ENCODE measurements at regions not wholly inside any gene's neighbourhood (a gene's known extent, or its start where the extent isn't known, plus 50 kb on each side); places are given as distances from the start of the nearest gene placed in this dataset.
"Not testable (repeated sequence)": the region's sequence is repeated elsewhere in the genome, so short reads cannot be mapped to it uniquely, and the experiment has no call there.

DNA sequence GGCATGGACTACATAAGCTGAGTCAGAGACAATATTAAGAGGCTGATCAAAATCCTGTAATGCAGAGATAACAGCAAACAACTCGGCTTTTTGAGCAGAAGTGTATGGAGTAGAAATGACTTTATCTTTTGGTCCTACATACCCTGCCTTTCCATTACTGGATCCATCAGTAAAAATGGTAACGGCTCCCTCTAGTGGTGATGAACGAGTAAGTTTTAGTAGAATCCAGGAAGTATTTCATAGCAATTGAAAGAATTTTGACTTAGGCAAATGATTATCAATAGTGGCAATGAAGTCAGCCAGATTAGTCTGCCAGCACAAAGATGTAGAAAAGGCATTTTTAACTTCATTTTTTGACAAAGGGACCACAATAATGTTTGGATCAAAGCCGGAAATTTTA, 190.8 kb upstream of the RAI14 start:
- H2AFZ ChIP-seq (ENCODE audit: low read depth, low read length); H3F3A ChIP-seq (ENCODE audit: insufficient read depth, low read length, poor library complexity, severe bottlenecking); H3K9me3 ChIP-seq (ENCODE audit: low read length): not testable (repeated sequence)

DNA sequence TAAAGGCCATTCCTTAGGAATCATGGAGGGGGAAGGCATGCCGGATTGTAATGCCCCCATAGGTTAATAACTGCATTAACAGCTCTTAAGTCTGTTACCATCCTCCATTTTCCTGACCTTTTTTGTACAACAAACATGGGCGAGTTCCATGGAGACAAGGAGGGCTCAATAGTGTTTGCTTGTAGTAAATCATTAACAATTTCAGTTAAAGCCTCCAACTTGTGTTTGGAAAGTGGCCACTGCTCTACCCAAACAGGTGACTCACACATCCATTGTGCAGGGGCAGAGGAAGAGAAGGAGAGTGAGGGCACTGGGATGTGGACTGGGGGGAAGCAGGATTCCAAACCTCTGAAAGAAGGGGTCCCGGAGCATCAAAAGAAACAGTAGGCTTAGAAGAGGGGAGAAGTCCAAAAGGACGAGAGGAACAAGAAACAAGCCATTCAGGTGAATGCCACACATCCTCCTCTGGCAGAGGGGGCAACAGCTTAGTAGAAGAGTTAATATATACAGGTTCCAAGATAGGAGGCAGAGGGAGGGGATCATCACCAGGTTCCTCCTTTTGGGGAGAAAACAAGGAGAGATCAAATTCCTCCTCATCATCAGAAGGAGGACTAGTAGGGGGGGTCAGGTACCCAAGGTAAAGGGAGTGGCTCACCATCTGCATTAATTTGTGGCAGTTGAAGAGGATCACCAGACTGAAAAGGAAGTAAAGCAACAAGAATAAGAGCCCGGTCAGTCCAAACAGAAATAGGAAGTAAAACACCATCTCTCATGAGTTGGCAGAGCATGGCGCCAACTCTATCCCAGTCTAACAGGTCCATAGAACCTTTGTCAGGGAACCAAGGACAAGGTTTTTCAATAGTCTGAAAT, 189.4 kb upstream of the RAI14 start:
- H3K36me3 ChIP-seq (ENCODE audit: insufficient read depth, low read length); H2AFZ ChIP-seq (ENCODE audit: low read depth, low read length); H3K79me2 ChIP-seq (replicated peaks; ENCODE audit: insufficient read depth, low read length); H3K9ac ChIP-seq (ENCODE audit: low read length); H3K27me3 ChIP-seq (ENCODE audit: insufficient read depth, low read depth, low read length); H3K9me3 ChIP-seq (ENCODE audit: low read length); H4K20me1 ChIP-seq (ENCODE audit: insufficient read depth); H3K4me2 ChIP-seq (ENCODE audit: low read length); H3K27ac ChIP-seq (ENCODE audit: low read length); H3F3A ChIP-seq (ENCODE audit: insufficient read depth, low read length, poor library complexity, severe bottlenecking); H3K9me2 ChIP-seq (ENCODE audit: insufficient read depth, low read length); H3K4me3 ChIP-seq (ENCODE audit: low read length): not testable (repeated sequence)

More for the DNA sequence above, 190.8 kb upstream of the RAI14 start:
- TF ChIP-seq, protein P1, sequence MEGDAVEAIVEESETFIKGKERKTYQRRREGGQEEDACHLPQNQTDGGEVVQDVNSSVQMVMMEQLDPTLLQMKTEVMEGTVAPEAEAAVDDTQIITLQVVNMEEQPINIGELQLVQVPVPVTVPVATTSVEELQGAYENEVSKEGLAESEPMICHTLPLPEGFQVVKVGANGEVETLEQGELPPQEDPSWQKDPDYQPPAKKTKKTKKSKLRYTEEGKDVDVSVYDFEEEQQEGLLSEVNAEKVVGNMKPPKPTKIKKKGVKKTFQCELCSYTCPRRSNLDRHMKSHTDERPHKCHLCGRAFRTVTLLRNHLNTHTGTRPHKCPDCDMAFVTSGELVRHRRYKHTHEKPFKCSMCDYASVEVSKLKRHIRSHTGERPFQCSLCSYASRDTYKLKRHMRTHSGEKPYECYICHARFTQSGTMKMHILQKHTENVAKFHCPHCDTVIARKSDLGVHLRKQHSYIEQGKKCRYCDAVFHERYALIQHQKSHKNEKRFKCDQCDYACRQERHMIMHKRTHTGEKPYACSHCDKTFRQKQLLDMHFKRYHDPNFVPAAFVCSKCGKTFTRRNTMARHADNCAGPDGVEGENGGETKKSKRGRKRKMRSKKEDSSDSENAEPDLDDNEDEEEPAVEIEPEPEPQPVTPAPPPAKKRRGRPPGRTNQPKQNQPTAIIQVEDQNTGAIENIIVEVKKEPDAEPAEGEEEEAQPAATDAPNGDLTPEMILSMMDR (IDR thresholded peaks at IDR 0.05; ENCODE audit: poor library complexity, severe bottlenecking): peak; percentile 45
- TF ChIP-seq SMC3 (conservative IDR thresholded peaks at IDR 0.05; ENCODE audit: poor library complexity): peak; percentile 36
- TF ChIP-seq RAD21 (conservative IDR thresholded peaks at IDR 0.05): peak; percentile 33
- H3K79me2 ChIP-seq (replicated peaks; ENCODE audit: insufficient read depth, low read length); H3K9me2 ChIP-seq (ENCODE audit: insufficient read depth, low read length); H3K9ac ChIP-seq (ENCODE audit: low read length); H3K36me3 ChIP-seq (ENCODE audit: insufficient read depth, low read length); H3K4me2 ChIP-seq (ENCODE audit: low read length); H4K20me1 ChIP-seq (ENCODE audit: insufficient read depth); H3K27me3 ChIP-seq (ENCODE audit: insufficient read depth, low read depth, low read length); H3K27ac ChIP-seq (ENCODE audit: low read length); H3K4me3 ChIP-seq (ENCODE audit: low read length): not testable (repeated sequence)

DNA sequence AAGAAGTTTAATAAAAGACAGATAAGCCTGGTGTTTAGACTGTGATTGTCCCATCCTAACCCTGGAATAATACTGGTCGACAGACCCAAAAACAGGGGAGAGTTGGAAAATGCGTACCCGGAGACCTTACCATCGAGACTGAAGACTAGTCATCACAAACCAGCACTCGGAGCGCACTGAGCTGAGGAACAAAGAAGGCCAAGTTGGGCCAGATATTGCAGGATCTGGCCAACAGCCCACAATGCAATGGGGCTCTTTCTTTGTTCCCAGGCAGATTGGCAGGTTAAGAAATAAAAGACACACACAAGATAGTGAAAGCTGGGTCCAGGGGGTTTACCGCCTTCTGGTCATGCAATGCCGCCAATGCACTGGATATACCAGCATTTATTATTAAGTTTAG, 188.7 kb upstream of the RAI14 start:
- no peak overlapping the region for H2AFZ ChIP-seq (ENCODE audit: low read depth, low read length)
- H3K27ac ChIP-seq (ENCODE audit: low read length): no peak overlapping the region
- H3F3A ChIP-seq (ENCODE audit: insufficient read depth, low read length, poor library complexity, severe bottlenecking): no peaks in the 10 kb centered on the region
- no peaks in the 10 kb centered on the region for H3K27me3 ChIP-seq (ENCODE audit: insufficient read depth, low read depth, low read length)
- TF ChIP-seq, protein P2, sequence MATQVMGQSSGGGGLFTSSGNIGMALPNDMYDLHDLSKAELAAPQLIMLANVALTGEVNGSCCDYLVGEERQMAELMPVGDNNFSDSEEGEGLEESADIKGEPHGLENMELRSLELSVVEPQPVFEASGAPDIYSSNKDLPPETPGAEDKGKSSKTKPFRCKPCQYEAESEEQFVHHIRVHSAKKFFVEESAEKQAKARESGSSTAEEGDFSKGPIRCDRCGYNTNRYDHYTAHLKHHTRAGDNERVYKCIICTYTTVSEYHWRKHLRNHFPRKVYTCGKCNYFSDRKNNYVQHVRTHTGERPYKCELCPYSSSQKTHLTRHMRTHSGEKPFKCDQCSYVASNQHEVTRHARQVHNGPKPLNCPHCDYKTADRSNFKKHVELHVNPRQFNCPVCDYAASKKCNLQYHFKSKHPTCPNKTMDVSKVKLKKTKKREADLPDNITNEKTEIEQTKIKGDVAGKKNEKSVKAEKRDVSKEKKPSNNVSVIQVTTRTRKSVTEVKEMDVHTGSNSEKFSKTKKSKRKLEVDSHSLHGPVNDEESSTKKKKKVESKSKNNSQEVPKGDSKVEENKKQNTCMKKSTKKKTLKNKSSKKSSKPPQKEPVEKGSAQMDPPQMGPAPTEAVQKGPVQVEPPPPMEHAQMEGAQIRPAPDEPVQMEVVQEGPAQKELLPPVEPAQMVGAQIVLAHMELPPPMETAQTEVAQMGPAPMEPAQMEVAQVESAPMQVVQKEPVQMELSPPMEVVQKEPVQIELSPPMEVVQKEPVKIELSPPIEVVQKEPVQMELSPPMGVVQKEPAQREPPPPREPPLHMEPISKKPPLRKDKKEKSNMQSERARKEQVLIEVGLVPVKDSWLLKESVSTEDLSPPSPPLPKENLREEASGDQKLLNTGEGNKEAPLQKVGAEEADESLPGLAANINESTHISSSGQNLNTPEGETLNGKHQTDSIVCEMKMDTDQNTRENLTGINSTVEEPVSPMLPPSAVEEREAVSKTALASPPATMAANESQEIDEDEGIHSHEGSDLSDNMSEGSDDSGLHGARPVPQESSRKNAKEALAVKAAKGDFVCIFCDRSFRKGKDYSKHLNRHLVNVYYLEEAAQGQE (IDR thresholded peaks at IDR 0.05; ENCODE audit: borderline replicate concordance): no peak
- TF ChIP-seq TAF1 (IDR thresholded peaks at IDR 0.05; ENCODE audit: low read depth): no peak
- no peak for TF ChIP-seq MXI1 (conservative IDR thresholded peaks at IDR 0.05; ENCODE audit: poor library complexity, severe bottlenecking)
- TF ChIP-seq EP300 (conservative IDR thresholded peaks at IDR 0.05; ENCODE audit: poor library complexity, severe bottlenecking): no peak
- TF ChIP-seq, protein P1 (IDR thresholded peaks at IDR 0.05; ENCODE audit: poor library complexity, severe bottlenecking): no peak
- TF ChIP-seq POLR2AphosphoS5 (IDR thresholded peaks at IDR 0.05): no peak
- no peak for TF ChIP-seq SMC3 (conservative IDR thresholded peaks at IDR 0.05; ENCODE audit: poor library complexity)
- no peak for TF ChIP-seq RAD21 (conservative IDR thresholded peaks at IDR 0.05)
- TF ChIP-seq EZH2 (IDR thresholded peaks at IDR 0.05; ENCODE audit: borderline replicate concordance, insufficient read depth, low read length, poor library complexity, severe bottlenecking): no peak
- no peaks in the 10 kb centered on the region for H3K36me3 ChIP-seq (ENCODE audit: insufficient read depth, low read length)
- no peaks in the 10 kb centered on the region for H4K20me1 ChIP-seq (ENCODE audit: insufficient read depth)
- no peaks in the 10 kb centered on the region for H3K9me3 ChIP-seq (ENCODE audit: low read length)
- no peaks in the 10 kb centered on the region for H3K79me2 ChIP-seq (replicated peaks; ENCODE audit: insufficient read depth, low read length)
- no peak overlapping the region for H3K4me2 ChIP-seq (ENCODE audit: low read length)
- no peak overlapping the region for H3K9ac ChIP-seq (ENCODE audit: low read length)
- no peaks in the 10 kb centered on the region for H3K9me2 ChIP-seq (ENCODE audit: insufficient read depth, low read length)
- H3K4me3 ChIP-seq (ENCODE audit: low read length): no peak overlapping the region

DNA sequence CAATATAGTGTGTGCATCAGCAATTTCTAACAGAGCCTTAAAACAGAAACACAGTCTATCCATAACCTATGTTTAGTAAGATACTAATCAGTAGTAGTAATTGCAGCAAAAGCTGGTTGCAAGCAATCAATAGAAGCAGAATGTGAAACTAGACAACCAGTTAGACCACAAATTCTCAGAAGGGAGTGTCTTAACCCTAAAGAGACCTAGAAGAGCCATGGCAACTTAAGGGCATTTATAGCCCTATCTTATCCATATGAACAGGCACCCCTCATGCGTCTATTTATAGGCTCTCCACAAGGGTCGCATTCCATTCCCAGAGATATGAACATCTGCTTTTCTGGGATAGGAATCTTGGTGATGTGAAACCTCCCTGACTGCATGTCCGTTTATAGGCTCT, 188.1 kb upstream of the RAI14 start:
- not testable (repeated sequence) for H3K9me3 ChIP-seq (ENCODE audit: low read length); H3K27ac ChIP-seq (ENCODE audit: low read length); H3K79me2 ChIP-seq (replicated peaks; ENCODE audit: insufficient read depth, low read length); H3K4me2 ChIP-seq (ENCODE audit: low read length); H3K27me3 ChIP-seq (ENCODE audit: insufficient read depth, low read depth, low read length); H2AFZ ChIP-seq (ENCODE audit: low read depth, low read length); H3K9ac ChIP-seq (ENCODE audit: low read length); H3K9me2 ChIP-seq (ENCODE audit: insufficient read depth, low read length); H3K4me3 ChIP-seq (ENCODE audit: low read length); H3K36me3 ChIP-seq (ENCODE audit: insufficient read depth, low read length); H4K20me1 ChIP-seq (ENCODE audit: insufficient read depth); H3F3A ChIP-seq (ENCODE audit: insufficient read depth, low read length, poor library complexity, severe bottlenecking)

Data from neural cell (in vitro differentiated cells).